WTC11 (cell line): ENCODE measurements at regions not wholly inside any gene's neighbourhood (a gene's known extent, or its start where the extent isn't known, plus 50 kb on each side); places are given as distances from the start of the nearest gene placed in this dataset.

Experiments used
- CREB1 ChIP-seq: sonication (generic); formaldehyde crosslinking; IDR thresholded peaks from 2 replicates; pipeline ENCODE4 v1.8.0; 2023; ENCODE audit warnings: mild to moderate bottlenecking, missing genetic modification reagents
- EMX1 ChIP-seq: fragments of 250-450 bp; sonication (Bioruptor Pico); IDR thresholded peaks from 2 replicates; pipeline ENCODE4 v1.8.0; 2021; ENCODE audit warnings: mild to moderate bottlenecking
- ETV6 ChIP-seq: sonication (generic); formaldehyde crosslinking; IDR thresholded peaks from 2 replicates; pipeline ENCODE4 v1.8.1; 2022; ENCODE audit warnings: mild to moderate bottlenecking, missing genetic modification reagents
- FOXJ3 ChIP-seq: sonication (generic); formaldehyde crosslinking; IDR thresholded peaks from 2 replicates; pipeline ENCODE4 v1.9.0; 2021; ENCODE audit warnings: missing genetic modification reagents, mild to moderate bottlenecking, borderline replicate concordance
- SP1 ChIP-seq: sonication (generic); formaldehyde crosslinking; conservative IDR thresholded peaks from 2 replicates; pipeline ENCODE4 v1.8.1; 2022; ENCODE audit warnings: missing genetic modification reagents
- TCF7 ChIP-seq: sonication (generic); formaldehyde crosslinking; IDR thresholded peaks from 2 replicates; pipeline ENCODE4 v1.8.0; 2022; ENCODE audit warnings: mild to moderate bottlenecking, low read depth, missing genetic modification reagents, moderate library complexity
- ZBTB21 ChIP-seq: sonication (generic); formaldehyde crosslinking; IDR thresholded peaks from 2 replicates; pipeline ENCODE4 v1.8.1; 2023; ENCODE audit warnings: mild to moderate bottlenecking, missing genetic modification reagents, borderline replicate concordance
- ZNF138 ChIP-seq: sonication (generic); formaldehyde crosslinking; conservative IDR thresholded peaks from 2 replicates; pipeline ENCODE4 v1.8.1; 2022; ENCODE audit warnings: mild to moderate bottlenecking, moderate library complexity, missing genetic modification reagents
- TF ChIP-seq, protein P1 (sequence below): sonication (generic); formaldehyde crosslinking; conservative IDR thresholded peaks from 2 replicates; pipeline ENCODE4 v1.8.1; 2022; ENCODE audit warnings: mild to moderate bottlenecking, missing genetic modification reagents
- TF ChIP-seq, protein P2 (sequence below): fragments of 200-600 bp; IDR thresholded peaks from 2 replicates; pipeline ENCODE4 v1.8.0; 2022; ENCODE audit warnings: antibody characterized with exemption
- TF ChIP-seq, protein P3 (sequence below): sonication (generic); formaldehyde crosslinking; IDR thresholded peaks from 2 replicates; pipeline ENCODE4 v1.8.1; 2023; ENCODE audit warnings: mild to moderate bottlenecking, missing genetic modification reagents

DNA sequence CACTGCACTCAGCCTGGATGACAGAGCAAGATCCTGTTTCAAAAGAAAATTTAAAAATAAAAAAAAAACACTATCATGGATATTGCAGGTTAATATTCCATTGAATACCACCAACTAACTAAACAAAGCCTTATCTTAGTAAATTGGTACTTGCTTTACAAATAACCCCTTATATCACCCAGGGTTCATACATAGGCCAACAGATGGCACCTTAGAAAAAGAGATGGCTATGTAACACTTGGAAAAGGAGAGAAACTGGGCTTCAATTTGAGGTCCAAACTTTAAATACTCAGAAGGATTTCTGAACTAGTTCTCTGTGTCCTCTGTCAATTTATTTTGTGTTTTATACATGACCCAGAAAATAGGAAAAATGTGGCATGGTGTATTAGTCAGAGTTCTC is 249.6 kb upstream of the LRP1B start:
- TF ChIP-seq EMX1 (CRISPR knock-in tag) (no peak), SP1 (no peak), TCF7 (no peak), ZBTB21 (CRISPR knock-in tag) (no peak), ZNF138 (CRISPR knock-in tag) (no peak), FOXJ3 (CRISPR knock-in tag) (no peak), ETV6 (no peak), CREB1 (CRISPR knock-in tag) (no peak)
- TF ChIP-seq, protein P1, sequence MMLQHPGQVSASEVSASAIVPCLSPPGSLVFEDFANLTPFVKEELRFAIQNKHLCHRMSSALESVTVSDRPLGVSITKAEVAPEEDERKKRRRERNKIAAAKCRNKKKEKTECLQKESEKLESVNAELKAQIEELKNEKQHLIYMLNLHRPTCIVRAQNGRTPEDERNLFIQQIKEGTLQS (CRISPR knock-in tag) = no peak
- TF ChIP-seq, protein P2, sequence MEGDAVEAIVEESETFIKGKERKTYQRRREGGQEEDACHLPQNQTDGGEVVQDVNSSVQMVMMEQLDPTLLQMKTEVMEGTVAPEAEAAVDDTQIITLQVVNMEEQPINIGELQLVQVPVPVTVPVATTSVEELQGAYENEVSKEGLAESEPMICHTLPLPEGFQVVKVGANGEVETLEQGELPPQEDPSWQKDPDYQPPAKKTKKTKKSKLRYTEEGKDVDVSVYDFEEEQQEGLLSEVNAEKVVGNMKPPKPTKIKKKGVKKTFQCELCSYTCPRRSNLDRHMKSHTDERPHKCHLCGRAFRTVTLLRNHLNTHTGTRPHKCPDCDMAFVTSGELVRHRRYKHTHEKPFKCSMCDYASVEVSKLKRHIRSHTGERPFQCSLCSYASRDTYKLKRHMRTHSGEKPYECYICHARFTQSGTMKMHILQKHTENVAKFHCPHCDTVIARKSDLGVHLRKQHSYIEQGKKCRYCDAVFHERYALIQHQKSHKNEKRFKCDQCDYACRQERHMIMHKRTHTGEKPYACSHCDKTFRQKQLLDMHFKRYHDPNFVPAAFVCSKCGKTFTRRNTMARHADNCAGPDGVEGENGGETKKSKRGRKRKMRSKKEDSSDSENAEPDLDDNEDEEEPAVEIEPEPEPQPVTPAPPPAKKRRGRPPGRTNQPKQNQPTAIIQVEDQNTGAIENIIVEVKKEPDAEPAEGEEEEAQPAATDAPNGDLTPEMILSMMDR = no peak
- TF ChIP-seq, protein P3, sequence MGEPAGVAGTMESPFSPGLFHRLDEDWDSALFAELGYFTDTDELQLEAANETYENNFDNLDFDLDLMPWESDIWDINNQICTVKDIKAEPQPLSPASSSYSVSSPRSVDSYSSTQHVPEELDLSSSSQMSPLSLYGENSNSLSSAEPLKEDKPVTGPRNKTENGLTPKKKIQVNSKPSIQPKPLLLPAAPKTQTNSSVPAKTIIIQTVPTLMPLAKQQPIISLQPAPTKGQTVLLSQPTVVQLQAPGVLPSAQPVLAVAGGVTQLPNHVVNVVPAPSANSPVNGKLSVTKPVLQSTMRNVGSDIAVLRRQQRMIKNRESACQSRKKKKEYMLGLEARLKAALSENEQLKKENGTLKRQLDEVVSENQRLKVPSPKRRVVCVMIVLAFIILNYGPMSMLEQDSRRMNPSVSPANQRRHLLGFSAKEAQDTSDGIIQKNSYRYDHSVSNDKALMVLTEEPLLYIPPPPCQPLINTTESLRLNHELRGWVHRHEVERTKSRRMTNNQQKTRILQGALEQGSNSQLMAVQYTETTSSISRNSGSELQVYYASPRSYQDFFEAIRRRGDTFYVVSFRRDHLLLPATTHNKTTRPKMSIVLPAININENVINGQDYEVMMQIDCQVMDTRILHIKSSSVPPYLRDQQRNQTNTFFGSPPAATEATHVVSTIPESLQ = no peak
